Upper lobe of left lung (tissue), 4 donors: ENCODE measurements at regions not wholly inside any gene's neighbourhood (a gene's known extent, or its start where the extent isn't known, plus 50 kb on each side); places are given as distances from the start of the nearest gene placed in this dataset.

Experiments used
- CTCF ChIP-seq, 6 experiments: fragments of 450-650 bp in 4 of 6; fragments of 200-600 bp in 2 of 6; sonication (generic) in 2 of 6; IDR thresholded peaks; one replicate each; pipeline ENCODE4 v1.5.1; 2016 to 2019; ENCODE audit warnings: antibody characterized with exemption in 6 of 6
- POLR2AphosphoS5 ChIP-seq, 2 donors: sonication (generic); formaldehyde crosslinking; IDR thresholded peaks; one replicate each; pipeline ENCODE4 v1.5.1; 2017; ENCODE audit warnings: antibody characterized with exemption in 2 of 2

GRCh38 chr1:230591678-230592077 lies 50.6 kb upstream of the COG2 start:
- TF ChIP-seq POLR2AphosphoS5 (IDR thresholded peaks at IDR 0.05): no peak
- no peak for TF ChIP-seq CTCF (IDR thresholded peaks at IDR 0.05)
